Esophagus (tissue), 2 donors: ENCODE measurements at regions not wholly inside any gene's neighbourhood (a gene's known extent, or its start where the extent isn't known, plus 50 kb on each side); places are given as distances from the start of the nearest gene placed in this dataset.
"Not testable (repeated sequence)": the region's sequence is repeated elsewhere in the genome, so short reads cannot be mapped to it uniquely, and the experiment has no call there.

ENCODE experiments used
- H3K27ac ChIP-seq, 2 donors: one replicate each; pipeline ENCODE4 v1.5.1; 2013; ENCODE audit warnings: low read depth in 2 of 2, mild to moderate bottlenecking in 2 of 2, inconsistent platforms in 1 of 2, low read length in 1 of 2, moderate library complexity in 1 of 2
- H3K27me3 ChIP-seq, 2 donors: one replicate each; pipeline ENCODE4 v1.6.1; 2013; ENCODE audit warnings: low read length in 2 of 2, control low read depth in 1 of 2, mild to moderate bottlenecking in 1 of 2; ENCODE audit not compliant: insufficient read depth in 2 of 2, control insufficient read depth in 1 of 2
- H3K36me3 ChIP-seq, 2 donors: one replicate each; pipeline ENCODE4 v1.6.1; 2013; ENCODE audit warnings: low read length in 1 of 2; ENCODE audit not compliant: control insufficient read depth in 2 of 2, insufficient read depth in 2 of 2
- H3K4me1 ChIP-seq, 2 donors: one replicate each; pipeline ENCODE4 v1.6.1; 2013; ENCODE audit warnings: low read length in 1 of 2; ENCODE audit not compliant: control insufficient read depth in 2 of 2, insufficient read depth in 2 of 2
- H3K4me3 ChIP-seq, 2 donors: one replicate each; pipeline ENCODE4 v1.5.1; 2013; ENCODE audit warnings: low read length in 2 of 2, mild to moderate bottlenecking in 2 of 2, low read depth in 1 of 2, moderate library complexity in 1 of 2
- H3K9me3 ChIP-seq, 2 donors: one replicate each; pipeline ENCODE4 v1.6.1; 2013; ENCODE audit warnings: mild to moderate bottlenecking in 2 of 2, low read depth in 1 of 2, low read length in 1 of 2, moderate library complexity in 1 of 2; ENCODE audit not compliant: control insufficient read depth in 2 of 2, insufficient read depth in 1 of 2
- WGBS, 2 donors: extraction: QIAGEN DNeasy Blood & Tissue Kit; methylation state at CpG; one replicate each; pipeline ENCODE4 v1.1.7; 2013; 5-methylcytosine and 5-hydroxymethylcytosine counted together
- donor health status: healthy with polysubstance abuse.
- donor health status: Bipolar disorder and iron deficiency.

GRCh38 chr1:22208268-22208972, 65.5 kb upstream of the WNT4 start:
- H3K9me3 ChIP-seq: peaks cover 0 to 3% of the 10 kb centered on the region in 2 donors
- H3K27ac ChIP-seq: no peak overlapping the region
- H3K36me3 ChIP-seq: no peaks in the 10 kb centered on the region
- 41% methylated on average over 21 of the region's 21 CpGs for WGBS, 2 donors
- H3K4me3 ChIP-seq: no peak overlapping the region
- H3K4me1 ChIP-seq: peaks cover 0 to 12% of the 10 kb centered on the region in 2 donors
- peaks cover 0 to 3% of the 10 kb centered on the region in 2 donors for H3K27me3 ChIP-seq

- H3K27ac ChIP-seq: no peak overlapping the region
- 58 to 73% methylated on average over 16 of the region's 16 CpGs for WGBS, 2 donors
- peaks cover 0 to 3% of the 10 kb centered on the region in 2 donors for H3K27me3 ChIP-seq
- no peak overlapping the region for H3K4me3 ChIP-seq
- H3K4me1 ChIP-seq: peaks cover 0 to 12% of the 10 kb centered on the region in 2 donors
- peaks cover 0 to 3% of the 10 kb centered on the region in 2 donors for H3K9me3 ChIP-seq
- H3K36me3 ChIP-seq: no peaks in the 10 kb centered on the region
Measured at GRCh38 chr1:22208973-22209378, 66.1 kb upstream of the WNT4 start.

GRCh38 chr1:22210176-22210575, 67.3 kb upstream of the WNT4 start:
- Histone ChIP-seq H3K4me1 (peaks cover 0 to 6% of the 10 kb centered on the region in 2 donors), H3K27ac (no peak overlapping the region), H3K9me3 (peaks cover 0 to 3% of the 10 kb centered on the region in 2 donors), H3K27me3 (peaks cover 0 to 3% of the 10 kb centered on the region in 2 donors), H3K4me3 (no peak overlapping the region), H3K36me3 (no peaks in the 10 kb centered on the region)
- 77% methylated on average over 12 of the region's 12 CpGs for WGBS, 2 donors

- Histone ChIP-seq H3K4me1 (peaks cover 0 to 4% of the 10 kb centered on the region in 2 donors), H3K36me3 (no peaks in the 10 kb centered on the region), H3K27me3 (peaks cover 0 to 3% of the 10 kb centered on the region in 2 donors), H3K9me3 (peaks cover 0 to 3% of the 10 kb centered on the region in 2 donors), H3K27ac (no peak overlapping the region), H3K4me3 (no peak overlapping the region)
- WGBS, 2 donors: 55 to 60% methylated on average over 7 of the region's 7 CpGs
Measured at GRCh38 chr1:22210636-22211035, 67.7 kb upstream of the WNT4 start.

GRCh38 chr1:22211459-22211858, 68.6 kb upstream of the WNT4 start:
- not testable (repeated sequence) for H3K36me3 ChIP-seq, H3K4me1 ChIP-seq, H3K27me3 ChIP-seq, H3K27ac ChIP-seq, H3K9me3 ChIP-seq, H3K4me3 ChIP-seq
- 87 to 90% methylated on average over 6 of the region's 6 CpGs for WGBS, 2 donors

GRCh38 chr1:22212400-22213233, 69.7 kb upstream of the WNT4 start:
- no peaks in the 10 kb centered on the region for H3K36me3 ChIP-seq
- 58 to 60% methylated on average over 20 of the region's 20 CpGs for WGBS, 2 donors
- no peak overlapping the region for H3K4me3 ChIP-seq

GRCh38 chr1:22216210-22216883, 73.5 kb upstream of the WNT4 start:
- Histone ChIP-seq H3K27ac (no peak overlapping the region), H3K36me3 (no peaks in the 10 kb centered on the region), H3K27me3 (no peaks in the 10 kb centered on the region), H3K9me3 (peaks cover 0 to 1% of the 10 kb centered on the region in 2 donors), H3K4me1 (no peaks in the 10 kb centered on the region), H3K4me3 (no peak overlapping the region)
- 65 to 73% methylated on average over 12 of the region's 12 CpGs for WGBS, 2 donors

More at GRCh38 chr1:22212400-22213233, 69.7 kb upstream of the WNT4 start:
- Histone ChIP-seq H3K27me3 (peaks cover 0 to 3% of the 10 kb centered on the region in 2 donors), H3K4me1 (peaks cover 0 to 4% of the 10 kb centered on the region in 2 donors), H3K9me3 (peaks cover 0 to 3% of the 10 kb centered on the region in 2 donors), H3K27ac (no peak overlapping the region)

- H3K4me1 ChIP-seq: peaks cover 0 to 4% of the 10 kb centered on the region in 2 donors
- no peaks in the 10 kb centered on the region for H3K36me3 ChIP-seq
- no peaks in the 10 kb centered on the region for H3K27me3 ChIP-seq
- H3K27ac ChIP-seq: no peak overlapping the region
- no peak overlapping the region for H3K4me3 ChIP-seq
- H3K9me3 ChIP-seq: peaks cover 0 to 5% of the 10 kb centered on the region in 2 donors
- 68 to 91% methylated on average over 3 of the region's 3 CpGs for WGBS, 2 donors
Measured at GRCh38 chr1:22216966-22217365, 74.1 kb upstream of the WNT4 start.

- Histone ChIP-seq H3K27ac (no peak overlapping the region), H3K9me3 (peaks cover 0 to 5% of the 10 kb centered on the region in 2 donors), H3K4me3 (no peak overlapping the region), H3K27me3 (no peaks in the 10 kb centered on the region), H3K36me3 (no peaks in the 10 kb centered on the region), H3K4me1 (peaks cover 0 to 4% of the 10 kb centered on the region in 2 donors)
- 76 to 79% methylated on average over 19 of the region's 19 CpGs for WGBS, 2 donors
Measured at GRCh38 chr1:22217811-22218460, 75.0 kb upstream of the WNT4 start.
